Testis (tissue), 2 donors: ENCODE measurements at regions not wholly inside any gene's neighbourhood (a gene's known extent, or its start where the extent isn't known, plus 50 kb on each side); places are given as distances from the start of the nearest gene placed in this dataset.

ENCODE experiments used
- CTCF ChIP-seq, 3 experiments: fragments of 450-650 bp in 2 of 3; fragments of 200-600 bp in 1 of 3; sonication (generic) in 1 of 3; IDR thresholded peaks; one replicate each; pipeline ENCODE4 v1.5.1; 2016 to 2019; ENCODE audit warnings: antibody characterized with exemption in 3 of 3, mild to moderate bottlenecking in 2 of 3, moderate library complexity in 1 of 3
- POLR2A ChIP-seq: fragments of 450-650 bp; IDR thresholded peaks from one replicate; pipeline ENCODE4 v1.6.1; 2017; ENCODE audit warnings: antibody characterized with exemption, mild to moderate bottlenecking, moderate library complexity

GRCh38 chr7:16347827-16348192 is 73.5 kb downstream of the CRPPA start:
- TF ChIP-seq CTCF (IDR thresholded peaks at IDR 0.05) (no peak), POLR2A (no peak)
